Activated naive CD4-positive, alpha-beta T cell (primary cell): ENCODE measurements at regions not wholly inside any gene's neighbourhood (a gene's known extent, or its start where the extent isn't known, plus 50 kb on each side); places are given as distances from the start of the nearest gene placed in this dataset.

Source experiments
- DNase-seq, 4 experiments: peaks; one replicate each; lab custom pipeline; 2025; lab: John Stamatoyannopoulos, UW

DNA sequence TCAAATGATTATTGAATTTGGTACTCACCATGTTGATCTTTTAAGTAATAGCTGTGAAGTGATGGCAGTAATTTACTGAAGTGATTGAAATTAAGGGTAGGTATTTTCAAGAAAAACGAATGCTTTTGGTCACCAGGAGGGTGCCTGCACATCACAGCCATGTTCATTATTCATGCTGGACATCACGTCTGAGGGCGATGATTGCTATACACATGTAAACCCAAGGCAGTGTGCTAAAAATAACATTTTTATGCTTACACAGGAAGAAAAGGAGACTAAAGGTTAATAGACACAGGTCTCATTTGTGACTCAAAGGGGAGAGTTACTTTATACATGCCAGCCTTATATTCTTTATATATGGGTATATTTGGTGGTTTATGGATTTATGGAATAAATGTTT is 1146.0 kb downstream of the NLGN4X start:
- no peak for DNase-seq

DNA sequence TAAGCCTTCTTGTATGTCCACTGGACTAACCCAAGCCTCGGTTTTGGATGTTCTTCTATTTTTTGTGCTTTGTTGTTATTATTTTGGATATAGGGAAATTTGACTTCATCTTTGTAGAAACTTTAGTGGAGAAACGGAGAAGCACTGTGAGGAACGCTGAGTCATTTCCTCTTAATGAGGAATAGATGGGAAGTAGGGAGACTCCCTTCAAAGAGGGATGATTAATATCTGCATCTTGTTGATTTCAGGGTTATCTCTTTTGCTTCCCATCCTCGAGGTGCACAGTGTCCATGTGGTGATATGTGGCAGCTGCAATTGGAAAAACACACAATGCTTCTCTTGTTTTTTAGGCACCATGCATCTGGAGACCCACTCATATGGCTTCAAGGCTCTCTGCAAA is 1147.9 kb downstream of the NLGN4X start:
- DNase-seq, result no peak

DNA sequence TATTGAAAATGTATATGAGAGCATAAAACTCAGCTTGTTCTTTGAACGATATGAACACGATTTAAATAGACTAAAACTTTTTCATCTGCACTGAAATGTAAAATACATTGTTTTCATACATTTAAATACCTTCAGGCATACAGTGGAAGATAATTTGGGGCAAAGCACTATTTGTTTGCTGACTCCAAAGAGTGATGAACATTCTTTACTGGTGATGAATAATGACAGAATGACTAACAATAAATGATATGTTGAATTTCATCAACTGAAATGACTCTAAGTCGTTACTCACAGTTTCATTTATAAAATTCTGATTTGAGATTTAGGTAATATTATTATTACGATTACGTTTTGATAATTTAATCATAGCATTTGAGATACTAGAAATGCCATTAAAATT is 1160.1 kb downstream of the NLGN4X start:
- no peak for DNase-seq

DNA sequence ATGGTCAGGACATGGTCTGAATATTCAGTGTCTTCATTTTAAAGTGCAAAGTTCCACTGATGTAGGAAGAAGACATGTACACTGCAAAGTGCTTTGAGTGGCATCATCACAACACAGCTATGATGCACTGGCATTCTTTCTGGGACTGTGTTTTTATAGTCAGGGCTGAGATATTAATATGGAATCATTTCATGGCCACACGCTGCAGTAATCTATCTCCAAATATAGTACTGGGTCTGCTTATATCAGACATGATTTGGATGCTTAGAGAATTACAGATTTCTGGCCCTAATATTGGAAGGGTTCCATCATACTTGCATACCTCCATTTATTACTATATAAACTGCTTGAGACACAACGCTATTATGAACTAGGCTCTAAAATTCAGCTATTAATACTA is 1170.9 kb downstream of the NLGN4X start:
- no peak for DNase-seq

DNA sequence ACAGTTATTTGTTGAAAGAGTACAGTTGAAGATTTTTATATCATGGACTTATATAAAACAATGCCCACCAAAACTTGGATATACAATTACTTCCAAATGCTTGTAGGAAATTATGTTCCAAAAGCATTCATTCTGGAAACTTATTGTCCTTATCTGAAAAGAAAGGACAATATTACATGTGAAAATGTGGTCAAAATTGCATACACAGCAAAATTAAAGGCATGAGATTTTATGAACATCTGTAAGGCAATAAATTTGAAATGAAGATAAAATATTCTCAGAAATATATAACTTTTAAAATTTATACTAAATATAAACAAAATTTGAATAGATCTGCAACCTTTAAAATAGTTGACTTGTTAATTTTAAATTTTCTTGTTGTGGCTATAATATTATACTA is 1173.8 kb downstream of the NLGN4X start:
- no peak for DNase-seq

DNA sequence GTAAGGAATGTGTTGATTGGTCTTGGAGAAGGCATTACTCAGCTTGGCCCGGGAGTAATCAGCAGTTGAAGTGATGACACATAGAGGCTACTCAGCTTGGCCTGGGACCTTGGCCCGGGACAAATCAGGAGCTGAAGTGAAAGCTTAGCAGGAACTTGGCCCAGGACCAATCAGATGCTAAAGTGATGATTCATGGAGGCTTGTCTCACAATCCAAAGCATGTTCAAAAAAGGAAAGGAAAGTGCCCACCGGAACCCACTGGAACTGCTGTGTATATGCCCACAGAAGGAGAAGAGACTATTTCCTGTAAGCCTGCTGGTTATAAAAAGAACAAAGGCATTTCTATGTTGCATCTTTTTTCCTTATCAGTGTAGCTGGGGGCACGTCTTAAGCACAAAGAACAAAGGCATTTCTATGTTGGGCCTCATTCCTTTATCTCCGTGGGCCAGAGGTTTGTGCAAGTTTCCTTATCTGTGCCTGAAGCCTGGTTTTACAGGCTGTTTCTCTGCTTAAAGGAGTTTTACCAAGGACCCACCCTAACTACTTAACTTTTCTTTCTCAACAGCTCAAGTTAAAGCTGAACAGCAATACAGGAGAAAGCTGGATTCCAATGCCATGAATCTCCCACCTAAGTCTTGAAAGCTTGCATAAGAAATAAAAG is 1176.7 kb downstream of the NLGN4X start:
- DNase-seq, result no peak

DNA sequence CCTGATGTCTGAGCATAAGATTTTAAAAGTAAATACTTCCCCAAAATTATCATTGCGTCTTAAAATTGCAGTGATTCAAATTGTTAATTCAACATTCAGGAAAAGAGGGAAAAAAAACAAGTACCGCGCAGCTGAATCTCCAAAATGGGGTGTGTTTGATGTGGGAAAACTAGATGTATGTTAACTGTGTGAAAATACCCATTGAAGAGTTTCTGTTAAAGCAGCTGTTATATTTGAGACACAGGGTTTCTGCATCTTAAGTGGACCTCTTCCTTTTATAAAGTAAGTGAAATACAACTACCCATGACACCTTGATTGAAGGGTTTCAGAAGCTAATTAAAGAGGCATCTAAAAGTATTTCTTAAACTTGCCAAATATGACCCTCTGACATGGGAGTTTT is 1186.1 kb downstream of the NLGN4X start:
- DNase-seq, result no peak

DNA sequence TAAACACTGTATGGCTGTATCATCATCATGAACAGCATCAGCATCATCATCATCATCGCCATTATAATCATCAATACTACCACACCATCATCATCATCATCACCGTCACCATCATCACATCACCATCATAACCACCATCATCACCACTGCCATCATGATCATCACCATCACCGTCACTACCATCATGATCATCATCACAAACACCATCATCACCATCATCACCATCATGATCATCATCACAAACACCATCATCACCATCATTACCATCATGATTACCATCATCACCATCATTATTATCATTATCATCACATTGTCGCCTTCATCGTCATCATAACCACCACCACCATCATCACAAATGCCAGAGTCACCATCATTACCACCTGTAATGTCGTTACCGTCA is 1196.9 kb downstream of the NLGN4X start:
- DNase-seq, result no peak

DNA sequence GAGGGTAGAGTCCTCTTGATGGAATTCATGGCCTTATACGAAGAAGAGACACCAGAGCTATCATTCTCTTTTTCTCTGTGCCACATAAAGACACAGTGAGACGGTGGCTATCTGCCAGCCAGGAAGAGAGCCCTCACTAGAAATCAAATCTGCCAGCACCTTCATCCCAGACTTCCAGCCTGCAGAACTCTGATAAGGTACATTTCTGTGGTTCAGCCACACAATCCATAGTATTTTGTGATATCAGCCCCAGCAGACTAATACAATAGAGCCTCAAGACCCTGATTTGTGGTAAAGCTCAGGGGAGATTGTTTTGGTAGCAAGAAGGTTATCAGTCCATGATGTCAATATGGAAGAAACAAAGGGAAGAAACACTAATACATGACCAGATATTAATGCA is 1213.2 kb downstream of the NLGN4X start:
- DNase-seq, result no peak

DNA sequence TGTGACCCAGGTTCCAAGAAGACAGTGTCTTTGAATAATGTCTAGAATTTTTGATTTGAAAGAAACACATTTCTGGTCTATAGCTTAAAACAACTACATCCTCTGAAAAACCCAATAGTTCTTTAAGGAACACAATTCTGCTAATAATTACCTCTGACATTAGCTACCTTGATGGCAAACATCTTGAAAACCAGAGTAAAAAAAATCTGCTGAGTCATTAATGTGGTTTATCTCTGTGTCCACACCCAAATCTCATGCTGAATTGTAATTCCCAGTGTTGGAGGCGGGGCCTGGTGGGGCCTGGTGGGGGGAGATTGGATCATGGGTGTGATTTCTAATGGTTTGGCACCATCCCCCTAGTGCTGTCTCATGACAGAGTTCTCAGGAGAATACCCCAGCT is 1233.8 kb downstream of the NLGN4X start:
- no peak for DNase-seq

DNA sequence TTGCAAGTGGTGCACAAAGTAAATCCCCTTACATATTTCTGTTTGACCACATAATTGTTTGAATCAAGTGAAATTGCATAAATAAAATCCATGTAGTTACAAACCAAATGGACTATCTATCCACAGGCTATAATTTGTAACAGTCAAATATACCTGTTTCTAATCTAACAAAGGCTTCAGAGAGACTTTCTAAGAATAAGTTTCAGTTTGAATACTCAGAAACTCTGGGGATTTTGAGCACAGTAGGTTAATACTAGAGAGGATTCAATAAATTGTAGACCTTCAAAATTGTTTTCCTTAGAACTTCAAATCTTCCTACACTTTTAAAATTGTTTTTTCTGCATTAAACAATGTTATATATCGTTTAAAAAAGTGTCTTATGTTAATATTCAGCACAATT is 1250.1 kb downstream of the NLGN4X start:
- no peak for DNase-seq

DNA sequence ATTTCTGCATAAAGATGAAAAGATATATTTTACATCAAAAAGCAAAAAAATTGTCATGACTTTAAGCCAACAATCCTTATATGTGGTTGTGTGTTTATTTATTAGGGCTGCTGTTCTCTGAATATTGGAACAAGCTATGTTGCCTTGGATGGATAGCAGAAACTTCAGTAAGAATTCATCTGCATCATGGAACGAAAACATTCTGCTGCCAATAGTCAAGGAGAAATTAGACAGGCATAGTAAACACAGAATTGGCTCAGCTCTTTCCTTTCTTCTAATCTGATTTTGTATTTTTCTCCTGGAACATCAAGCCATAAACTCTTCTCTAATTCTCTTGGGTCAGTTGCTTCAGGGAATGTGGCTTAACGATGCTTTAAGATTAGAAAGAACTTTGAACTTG is 1257.0 kb downstream of the NLGN4X start:
- no peak for DNase-seq

DNA sequence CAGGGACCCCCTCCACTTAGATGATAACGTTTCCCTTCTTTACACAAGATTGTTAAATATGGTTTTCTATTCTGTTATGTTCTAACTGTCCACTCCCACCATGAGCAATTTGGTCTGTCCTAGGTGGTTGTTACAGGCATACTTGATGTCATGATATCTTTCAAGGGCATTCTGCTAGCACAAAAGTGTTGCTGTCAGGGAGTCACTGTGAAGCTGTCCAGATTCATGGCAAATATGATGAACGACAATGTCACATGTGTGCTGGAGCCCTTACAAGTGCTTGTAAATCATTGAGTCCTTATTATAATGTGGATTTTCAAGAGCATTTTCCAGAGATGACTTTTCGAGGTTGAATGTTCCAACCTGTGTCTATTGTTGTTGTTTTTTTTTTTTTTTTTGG is 1250.7 kb upstream of the PRKX start:
- no peak for DNase-seq

DNA sequence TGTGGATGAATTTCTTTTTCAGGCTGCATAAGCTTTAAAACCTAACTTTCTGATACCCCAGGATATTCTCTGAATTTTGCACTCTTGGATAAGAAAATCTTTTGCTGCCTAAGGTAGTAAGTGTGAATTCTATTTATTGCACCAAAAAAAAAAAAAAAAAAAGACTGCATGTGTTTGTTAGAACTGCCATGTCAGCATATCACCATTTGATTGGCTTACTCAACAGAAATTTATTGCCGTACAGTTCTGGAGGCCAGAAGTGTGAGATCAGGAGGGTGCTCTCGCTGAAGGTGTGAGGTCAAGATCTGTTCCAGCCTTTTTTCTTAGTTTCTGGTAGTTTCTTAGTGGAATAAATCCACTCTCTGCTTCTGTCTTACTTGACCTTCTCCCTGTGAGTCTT is 1250.0 kb upstream of the PRKX start:
- DNase-seq, result no peak

DNA sequence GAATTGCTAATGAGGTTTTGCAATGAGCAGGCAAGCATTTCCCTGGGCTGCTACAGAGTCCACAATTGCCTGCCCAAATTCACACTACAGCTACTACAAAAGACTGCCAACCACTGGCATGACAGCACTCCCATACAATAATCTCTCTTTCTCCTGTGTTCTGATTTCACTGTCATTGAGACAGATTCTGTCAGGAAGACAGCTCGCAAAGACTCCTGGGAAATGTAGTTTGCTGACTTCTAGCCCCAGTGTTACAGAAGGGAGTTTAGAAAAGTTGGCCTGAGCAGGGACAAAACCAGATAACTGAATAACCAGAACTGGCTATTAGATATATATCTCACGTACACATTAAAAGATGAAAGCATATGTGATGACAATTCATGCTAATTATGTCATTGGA is 1231.3 kb upstream of the PRKX start:
- no peak for DNase-seq

DNA sequence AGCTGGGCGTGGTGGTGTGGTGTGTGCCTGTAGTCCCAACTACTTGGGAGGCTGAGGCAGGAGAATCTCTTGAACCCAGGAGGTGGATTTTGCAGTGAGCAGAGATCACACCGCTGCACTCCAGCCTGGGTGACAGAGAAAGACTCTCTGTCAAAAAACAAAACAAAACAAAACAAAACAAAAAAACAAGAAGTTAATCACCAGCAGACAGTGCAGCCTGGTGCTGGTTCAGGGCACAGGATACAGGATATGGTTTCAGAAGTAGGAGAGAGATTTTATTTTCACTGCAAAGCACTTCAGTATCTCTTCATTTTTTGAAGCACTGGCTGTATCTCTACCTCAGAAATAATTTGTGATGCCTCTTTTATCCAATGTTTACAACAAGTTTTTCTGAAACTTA is 1222.9 kb upstream of the PRKX start:
- no peak for DNase-seq

DNA sequence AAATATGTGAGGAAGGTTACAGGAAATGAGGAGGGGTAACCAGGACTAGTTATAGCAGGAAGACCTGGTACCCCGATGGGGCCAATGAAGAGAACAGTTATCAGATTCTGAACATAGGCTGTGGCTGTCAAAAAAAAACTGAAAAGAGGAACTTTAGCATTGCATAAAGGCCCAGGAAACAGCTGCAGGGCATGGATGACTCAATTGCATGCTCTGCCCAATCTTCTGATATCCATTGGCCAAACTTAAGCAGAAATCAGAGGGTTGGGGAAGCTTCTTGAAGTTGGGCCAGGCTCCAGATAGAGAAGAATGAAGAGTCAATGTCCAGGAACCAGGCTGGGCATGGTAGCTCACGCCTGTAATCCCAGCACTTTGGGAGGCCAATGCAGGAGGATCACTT is 1222.4 kb upstream of the PRKX start:
- DNase-seq, result no peak

DNA sequence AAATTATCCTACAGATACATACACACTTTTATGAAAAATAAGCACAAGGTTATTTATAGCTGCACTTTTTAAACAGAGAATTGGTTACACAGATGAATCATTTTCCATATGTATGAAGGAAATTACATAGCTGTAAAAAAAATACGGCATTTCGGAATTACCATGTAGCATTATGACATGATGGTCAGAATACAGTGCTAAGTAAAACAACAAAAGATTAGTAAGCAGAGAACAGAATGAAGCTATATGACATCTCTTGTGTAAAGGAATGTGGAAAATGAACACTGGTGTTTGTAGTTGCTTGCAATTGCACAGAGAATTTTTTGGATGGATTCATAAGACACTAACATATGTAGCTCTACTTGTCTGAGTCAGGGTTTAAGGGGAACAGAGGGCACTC is 1222.0 kb upstream of the PRKX start:
- DNase-seq, result no peak

DNA sequence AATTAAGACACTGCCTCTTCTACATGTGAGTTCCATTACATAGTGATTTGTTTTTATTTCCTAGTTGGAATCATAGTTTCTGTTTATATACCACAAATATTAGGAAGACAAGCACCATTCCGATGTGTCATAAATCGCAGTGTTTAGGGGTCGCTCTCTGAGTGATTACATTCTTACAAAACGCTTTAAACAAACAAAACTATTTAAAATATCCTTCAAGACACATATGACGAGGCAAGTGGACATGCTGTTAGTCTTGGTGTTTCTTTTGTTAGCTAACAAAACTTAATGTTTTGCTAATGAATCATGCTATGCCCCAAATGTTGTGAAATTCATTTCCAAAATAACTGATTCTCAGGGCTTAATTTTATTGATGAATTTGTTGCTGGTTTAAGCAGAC is 1219.3 kb upstream of the PRKX start:
- no peak for DNase-seq

DNA sequence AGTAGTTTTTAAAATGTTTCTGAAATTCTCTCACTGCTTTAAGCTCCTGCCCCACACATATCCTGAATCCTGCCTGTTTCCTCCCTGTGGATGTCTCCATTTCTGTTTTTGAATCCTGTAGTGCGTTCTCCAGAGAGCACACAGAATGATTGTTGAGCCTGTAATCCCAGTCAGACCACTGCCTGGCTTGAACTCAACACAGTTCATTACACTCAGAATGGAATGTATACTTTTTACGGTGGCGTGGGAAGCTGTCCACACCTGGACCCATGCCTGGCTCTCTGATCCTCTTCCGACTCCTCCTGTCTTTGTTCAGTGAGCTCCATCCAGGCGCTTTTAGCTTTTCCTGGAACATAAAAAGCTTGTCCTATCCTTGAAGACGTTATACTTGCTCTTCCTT is 1217.0 kb upstream of the PRKX start:
- no peak for DNase-seq

DNA sequence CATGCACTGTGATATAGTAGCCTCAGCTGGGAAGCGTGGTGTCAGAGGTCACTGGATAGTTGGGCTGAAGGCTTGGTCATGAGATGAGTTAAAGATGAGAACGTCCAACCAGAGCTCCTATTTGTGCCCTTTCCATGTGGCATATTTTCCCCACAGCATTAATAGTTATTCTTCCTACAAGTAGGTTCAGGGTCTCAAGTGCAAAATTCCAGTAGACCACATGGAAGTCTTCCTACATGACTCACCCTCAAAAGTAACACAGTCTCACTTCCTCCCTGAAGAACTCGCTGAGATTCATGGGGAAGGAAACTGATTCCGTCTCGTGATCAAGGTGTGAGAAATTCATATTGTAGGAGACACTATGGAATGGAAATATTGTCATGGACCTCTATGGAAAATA is 1212.5 kb upstream of the PRKX start:
- DNase-seq, result no peak

DNA sequence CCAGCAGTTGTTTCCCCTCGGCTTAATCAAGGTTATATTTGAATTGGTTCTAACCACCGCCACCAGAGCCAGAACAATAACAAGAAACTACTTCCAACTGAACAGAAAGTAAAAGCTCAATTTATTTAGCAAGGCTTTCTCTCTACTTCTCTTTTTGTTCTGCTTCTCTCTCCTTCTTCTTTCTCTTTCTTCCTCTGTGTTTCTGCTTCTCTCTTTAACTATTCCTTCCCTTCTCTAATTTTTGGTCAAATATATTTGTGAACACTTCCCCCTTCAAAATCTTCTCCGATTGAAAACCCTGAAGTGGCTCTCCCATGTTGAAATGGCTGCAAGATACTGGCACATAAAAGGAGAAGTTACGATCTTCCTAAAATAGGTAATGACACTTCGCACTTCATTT is 1195.9 kb upstream of the PRKX start:
- no peak for DNase-seq

DNA sequence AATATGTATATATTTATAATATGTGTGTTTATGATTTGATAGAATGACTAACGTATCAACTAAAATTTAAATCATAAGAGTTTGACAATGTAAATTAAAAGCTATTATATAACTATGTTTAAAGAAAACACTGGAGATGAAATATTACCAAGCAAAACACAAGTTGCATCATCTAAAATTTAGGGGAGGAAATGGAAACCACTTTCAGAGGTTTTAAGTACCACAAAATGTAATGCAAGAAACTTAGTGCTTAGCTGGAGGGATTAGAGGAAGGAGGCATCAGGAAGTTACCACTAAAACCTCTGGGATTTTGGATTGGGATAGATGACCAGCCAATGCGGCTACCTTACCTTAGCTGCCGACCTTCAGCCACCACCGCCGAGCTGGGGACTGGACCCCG is 1192.1 kb upstream of the PRKX start:
- DNase-seq, result no peak

DNA sequence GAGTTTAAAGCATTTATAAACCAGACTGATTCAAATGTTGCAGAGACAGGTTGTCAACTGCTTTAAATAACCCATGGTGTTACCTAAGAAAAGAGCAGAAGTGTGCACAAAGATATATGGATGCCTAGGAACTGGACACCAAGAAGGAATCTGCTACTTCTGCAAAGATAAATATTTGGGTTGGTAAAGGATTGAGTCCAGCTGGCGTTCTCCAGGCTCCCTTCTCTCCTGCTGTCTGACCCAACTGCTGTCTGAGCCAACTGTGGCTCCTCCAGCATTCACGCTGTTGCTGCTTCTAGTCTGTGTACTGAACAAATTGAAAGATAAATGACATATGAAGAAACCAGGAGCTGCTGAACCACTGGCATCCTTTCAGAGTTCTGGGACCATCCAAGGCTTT is 1167.8 kb upstream of the PRKX start:
- DNase-seq, result no peak

DNA sequence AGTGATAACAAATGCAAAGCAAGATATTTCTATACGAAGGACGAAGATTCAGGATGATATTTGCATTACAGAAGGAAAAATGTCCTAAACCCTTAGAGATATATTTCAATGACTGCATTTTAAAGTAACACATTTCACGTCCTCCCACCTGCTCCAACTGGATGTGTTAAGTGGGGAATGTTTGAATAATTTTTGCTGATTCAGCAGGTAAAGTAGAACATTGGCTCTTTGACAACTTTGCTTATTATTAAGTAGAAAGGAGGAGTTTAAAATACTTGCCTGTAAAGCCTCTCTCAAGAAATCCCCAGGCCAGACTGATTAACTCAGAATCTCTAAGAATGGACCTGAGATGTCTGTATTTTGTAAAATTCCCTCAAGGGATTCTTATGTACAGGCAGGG is 1165.2 kb upstream of the PRKX start:
- DNase-seq, result no peak
